Adrenal gland (tissue), 5 donors: ENCODE measurements at regions not wholly inside any gene's neighbourhood (a gene's known extent, or its start where the extent isn't known, plus 50 kb on each side); places are given as distances from the start of the nearest gene placed in this dataset.

Source experiments
- POLR2A ChIP-seq, 2 donors: fragments of 450-650 bp; IDR thresholded peaks; one replicate each; pipeline ENCODE4 v1.6.1; 2017; ENCODE audit warnings: antibody characterized with exemption in 2 of 2, mild to moderate bottlenecking in 2 of 2, moderate library complexity in 1 of 2
- TF ChIP-seq, protein P1 (sequence below), 6 experiments: fragments of 450-650 bp in 4 of 6; fragments of 200-600 bp in 2 of 6; sonication (generic) in 1 of 6; IDR thresholded peaks; 1 replicate in 5 of 6; 2 replicates in 1 of 6; pipeline versions ENCODE4 v1.5.1 to v1.8.0; 2016 to 2021; ENCODE audit warnings: antibody characterized with exemption in 6 of 6, mild to moderate bottlenecking in 2 of 6, moderate library complexity in 1 of 6
- donor health status: DM: no; HTN: no; CAD: no.

DNA sequence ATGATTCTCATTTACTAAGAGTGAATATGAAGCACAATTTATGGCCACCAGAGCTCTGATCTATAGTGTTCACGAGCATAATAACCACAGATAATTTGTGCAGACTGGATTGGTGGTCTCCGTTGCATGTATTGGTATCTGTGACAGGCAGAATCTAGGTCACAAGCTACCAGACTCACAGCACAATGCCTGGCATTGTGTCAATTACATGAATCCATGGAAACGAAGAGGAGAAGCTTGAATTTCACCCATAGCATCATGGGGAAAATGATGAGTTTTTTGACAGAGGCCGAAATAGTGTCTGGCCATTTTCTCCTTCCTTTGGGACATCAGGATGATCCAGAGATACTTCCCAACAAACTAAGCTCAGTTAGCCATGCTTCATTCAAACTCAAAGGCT is 52.3 kb upstream of the TMEM170B start:
- TF ChIP-seq, protein P1, sequence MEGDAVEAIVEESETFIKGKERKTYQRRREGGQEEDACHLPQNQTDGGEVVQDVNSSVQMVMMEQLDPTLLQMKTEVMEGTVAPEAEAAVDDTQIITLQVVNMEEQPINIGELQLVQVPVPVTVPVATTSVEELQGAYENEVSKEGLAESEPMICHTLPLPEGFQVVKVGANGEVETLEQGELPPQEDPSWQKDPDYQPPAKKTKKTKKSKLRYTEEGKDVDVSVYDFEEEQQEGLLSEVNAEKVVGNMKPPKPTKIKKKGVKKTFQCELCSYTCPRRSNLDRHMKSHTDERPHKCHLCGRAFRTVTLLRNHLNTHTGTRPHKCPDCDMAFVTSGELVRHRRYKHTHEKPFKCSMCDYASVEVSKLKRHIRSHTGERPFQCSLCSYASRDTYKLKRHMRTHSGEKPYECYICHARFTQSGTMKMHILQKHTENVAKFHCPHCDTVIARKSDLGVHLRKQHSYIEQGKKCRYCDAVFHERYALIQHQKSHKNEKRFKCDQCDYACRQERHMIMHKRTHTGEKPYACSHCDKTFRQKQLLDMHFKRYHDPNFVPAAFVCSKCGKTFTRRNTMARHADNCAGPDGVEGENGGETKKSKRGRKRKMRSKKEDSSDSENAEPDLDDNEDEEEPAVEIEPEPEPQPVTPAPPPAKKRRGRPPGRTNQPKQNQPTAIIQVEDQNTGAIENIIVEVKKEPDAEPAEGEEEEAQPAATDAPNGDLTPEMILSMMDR (IDR thresholded peaks at IDR 0.05): no peak
- TF ChIP-seq POLR2A (IDR thresholded peaks at IDR 0.05): no peak
